Neuronal stem cell (in vitro differentiated cells): ENCODE measurements at regions not wholly inside any gene's neighbourhood (a gene's known extent, or its start where the extent isn't known, plus 50 kb on each side); places are given as distances from the start of the nearest gene placed in this dataset.

Source experiments
- DNase-seq: peaks from one replicate; pipeline ENCODE4 v3.0.0-alpha.2; 2013; ENCODE audit warnings: low spot score
- H2AFZ ChIP-seq: one replicate; pipeline ENCODE4 v1.6.1; 2013; ENCODE audit warnings: mild to moderate bottlenecking, low read length, inconsistent platforms
- H2AK5ac ChIP-seq: 2 replicates; pipeline ENCODE4 v1.6.1; 2013; ENCODE audit warnings: low read depth, mild to moderate bottlenecking, inconsistent platforms, low read length, moderate library complexity, mixed read lengths
- H2BK120ac ChIP-seq: 2 replicates; pipeline ENCODE4 v1.6.1; 2013; ENCODE audit warnings: low read depth, mild to moderate bottlenecking, inconsistent platforms, low read length, moderate library complexity, mixed read lengths
- H2BK12ac ChIP-seq: one replicate; pipeline ENCODE4 v1.6.1; 2013; ENCODE audit warnings: low read length, inconsistent platforms
- H2BK15ac ChIP-seq: 2 replicates; pipeline ENCODE4 v1.6.1; 2013; ENCODE audit warnings: mild to moderate bottlenecking, low read length, inconsistent platforms, mixed read lengths
- H2BK5ac ChIP-seq: one replicate; pipeline ENCODE4 v1.6.1; 2013; ENCODE audit warnings: inconsistent platforms, mild to moderate bottlenecking, low read length, moderate library complexity
- H3K14ac ChIP-seq: one replicate; pipeline ENCODE4 v1.6.1; 2013; ENCODE audit warnings: low read length, inconsistent platforms
- H3K18ac ChIP-seq: 2 replicates; pipeline ENCODE4 v1.6.1; 2013; ENCODE audit warnings: low read length, inconsistent platforms
- H3K23ac ChIP-seq: 2 replicates; pipeline ENCODE4 v1.6.1; 2013; ENCODE audit warnings: low read depth, mild to moderate bottlenecking, mixed read lengths, low read length, inconsistent platforms; ENCODE audit not compliant: poor library complexity
- H3K27ac ChIP-seq: replicated peaks from 3 replicates; pipeline ENCODE4 v1.5.1; 2013; ENCODE audit warnings: low read length, inconsistent platforms
- H3K27me3 ChIP-seq, 3 experiments: 2 replicates each; pipeline ENCODE4 v1.6.1; 2013; ENCODE audit warnings: low read length in 3 of 3, mild to moderate bottlenecking in 2 of 3, inconsistent platforms in 1 of 3, low read depth in 1 of 3, mixed read lengths in 1 of 3, moderate library complexity in 1 of 3; ENCODE audit not compliant: control insufficient read depth in 3 of 3, insufficient read depth in 3 of 3
- H3K36me3 ChIP-seq, 2 donors: replicated peaks in 1 of 2; 2 replicates each; pipeline ENCODE4 v1.6.1; 2013; ENCODE audit warnings: low read length in 2 of 2; ENCODE audit not compliant: control insufficient read depth in 2 of 2, insufficient read depth in 2 of 2
- H3K4ac ChIP-seq: 2 replicates; pipeline ENCODE4 v1.6.1; 2013; ENCODE audit warnings: inconsistent platforms, mild to moderate bottlenecking, low read length, moderate library complexity
- H3K4me1 ChIP-seq, 2 donors: 1 replicate in 1 of 2; 2 replicates in 1 of 2; pipeline ENCODE4 v1.6.1; 2013; ENCODE audit warnings: low read length in 2 of 2, low read depth in 1 of 2; ENCODE audit not compliant: control insufficient read depth in 2 of 2, insufficient read depth in 1 of 2
- H3K4me2 ChIP-seq: one replicate; pipeline ENCODE4 v1.6.1; 2013; ENCODE audit warnings: mild to moderate bottlenecking, low read length, inconsistent platforms; ENCODE audit not compliant: insufficient read depth, poor library complexity, severe bottlenecking
- H3K4me3 ChIP-seq, 2 donors: 2 replicates each; pipeline ENCODE4 v1.5.1; 2013; ENCODE audit warnings: low read length in 2 of 2, mild to moderate bottlenecking in 2 of 2, inconsistent platforms in 1 of 2, moderate library complexity in 1 of 2
- H3K79me1 ChIP-seq: one replicate; pipeline ENCODE4 v1.6.1; 2013; ENCODE audit warnings: low read depth, mild to moderate bottlenecking, inconsistent platforms, low read length, moderate library complexity
- H3K9ac ChIP-seq: one replicate; pipeline ENCODE4 v1.6.1; 2013; ENCODE audit warnings: mild to moderate bottlenecking, low read depth, low read length, inconsistent platforms; ENCODE audit not compliant: poor library complexity
- H3K9me3 ChIP-seq, 2 donors: replicated peaks in 1 of 2; 2 replicates each; pipeline versions ENCODE3 to v1.6.1; 2013; ENCODE audit warnings: low read length in 2 of 2, mild to moderate bottlenecking in 2 of 2, inconsistent platforms in 1 of 2, low read depth in 1 of 2, mixed read lengths in 1 of 2, moderate library complexity in 1 of 2; ENCODE audit not compliant: control insufficient read depth in 2 of 2, insufficient read depth in 1 of 2
- H4K8ac ChIP-seq: one replicate; pipeline ENCODE4 v1.6.1; 2013; ENCODE audit warnings: low read depth, mild to moderate bottlenecking, inconsistent platforms, low read length, moderate library complexity
- H4K91ac ChIP-seq: one replicate; pipeline ENCODE4 v1.6.1; 2013; ENCODE audit warnings: low read length, low read depth, mild to moderate bottlenecking, inconsistent platforms; ENCODE audit not compliant: poor library complexity
- WGBS, 2 donors: extraction: QIAGEN DNeasy Blood & Tissue Kit; methylation state at CpG; one replicate each; pipeline ENCODE4 v1.1.7; 2013; ENCODE audit warnings: missing lambda C conversion rate in 2 of 2, mixed read lengths in 1 of 2; ENCODE audit not compliant: insufficient read length in 2 of 2, insufficient replicate concordance in 1 of 2; ENCODE audit errors: extremely low coverage in 2 of 2; 5-methylcytosine and 5-hydroxymethylcytosine counted together

GRCh38 chrX:87403551-87403950, 114.1 kb upstream of the KLHL4 start:
- Histone ChIP-seq H3K27me3 (no peaks in the 10 kb centered on the region), H3K79me1 (no peaks in the 10 kb centered on the region), H3K4ac (no peak overlapping the region), H2AK5ac (no peak overlapping the region), H3K27ac (no peak overlapping the region), H2BK12ac (no peak overlapping the region), H3K4me3 (no peak overlapping the region), H2BK15ac (no peak overlapping the region), H3K4me1 (no peaks in the 10 kb centered on the region), H3K36me3 (no peaks in the 10 kb centered on the region), H4K8ac (no peak overlapping the region), H3K9ac (no peak overlapping the region), H3K14ac (no peak overlapping the region), H4K91ac (no peak overlapping the region), H2AFZ (no peak overlapping the region), H3K23ac (no peak overlapping the region), H2BK120ac (no peak overlapping the region), H3K18ac (no peak overlapping the region), H2BK5ac (no peak overlapping the region), H3K9me3 (no peaks in the 10 kb centered on the region), H3K4me2 (no peak overlapping the region)
- no CpG with 5 or more reads among the region's 4 CpGs for WGBS, 2 donors
- no peak for DNase-seq

GRCh38 chrX:87409113-87409841, 108.3 kb upstream of the KLHL4 start:
- Histone ChIP-seq H2AK5ac (no peak overlapping the region), H3K27ac (no peak overlapping the region), H2BK120ac (no peak overlapping the region), H4K91ac (no peak overlapping the region), H3K4ac (no peak overlapping the region), H3K79me1 (no peaks in the 10 kb centered on the region), H3K23ac (no peak overlapping the region), H3K4me3 (no peak overlapping the region), H3K36me3 (no peaks in the 10 kb centered on the region), H3K9me3 (no peaks in the 10 kb centered on the region), H4K8ac (no peak overlapping the region), H3K9ac (no peak overlapping the region), H3K14ac (no peak overlapping the region), H3K4me1 (no peaks in the 10 kb centered on the region), H2BK15ac (no peak overlapping the region), H2AFZ (no peak overlapping the region), H3K4me2 (no peak overlapping the region), H3K18ac (no peak overlapping the region), H2BK12ac (no peak overlapping the region), H3K27me3 (no peaks in the 10 kb centered on the region), H2BK5ac (no peak overlapping the region)
- no CpG with 5 or more reads among the region's 7 CpGs for WGBS, 2 donors
- DNase-seq = no peak

- Histone ChIP-seq H3K4me3 (no peak overlapping the region), H3K18ac (no peak overlapping the region), H2BK5ac (no peak overlapping the region), H3K27ac (no peak overlapping the region), H3K27me3 (no peaks in the 10 kb centered on the region), H2BK120ac (no peak overlapping the region), H3K9me3 (no peaks in the 10 kb centered on the region), H3K23ac (no peak overlapping the region), H3K36me3 (no peaks in the 10 kb centered on the region), H2BK12ac (no peak overlapping the region), H2BK15ac (no peak overlapping the region), H3K4ac (no peak overlapping the region), H4K8ac (no peak overlapping the region), H3K9ac (no peak overlapping the region), H3K4me2 (no peak overlapping the region), H3K14ac (no peak overlapping the region), H3K79me1 (no peaks in the 10 kb centered on the region), H3K4me1 (no peaks in the 10 kb centered on the region), H2AFZ (no peak overlapping the region), H2AK5ac (no peak overlapping the region), H4K91ac (no peak overlapping the region)
- DNase-seq = no peak
- no CpG with 5 or more reads among the region's 3 CpGs for WGBS, 2 donors
Observed at GRCh38 chrX:87425618-87426017, 92.0 kb upstream of the KLHL4 start.

- DNase-seq = no peak
- H3K79me1 ChIP-seq = no peaks in the 10 kb centered on the region
- no peaks in the 10 kb centered on the region for H3K9me3 ChIP-seq
- no peak overlapping the region for H3K4ac ChIP-seq
- H3K36me3 ChIP-seq = no peaks in the 10 kb centered on the region
- no peak overlapping the region for H2BK12ac ChIP-seq
- H3K14ac ChIP-seq = no peak overlapping the region
- H2BK15ac ChIP-seq = no peak overlapping the region
- WGBS, 2 donors = no CpG with 5 or more reads among the region's 4 CpGs
- H3K4me3 ChIP-seq = no peak overlapping the region
- H3K4me2 ChIP-seq = no peak overlapping the region
- no peaks in the 10 kb centered on the region for H3K27me3 ChIP-seq
- H4K91ac ChIP-seq = no peak overlapping the region
- H3K9ac ChIP-seq = no peak overlapping the region
- no peak overlapping the region for H4K8ac ChIP-seq
- no peak overlapping the region for H2BK5ac ChIP-seq
- no peaks in the 10 kb centered on the region for H3K4me1 ChIP-seq
- no peak overlapping the region for H3K18ac ChIP-seq
- H3K27ac ChIP-seq = no peak overlapping the region
- no peak overlapping the region for H2AFZ ChIP-seq
- no peak overlapping the region for H2AK5ac ChIP-seq
- H3K23ac ChIP-seq = no peak overlapping the region
- H2BK120ac ChIP-seq = no peak overlapping the region
Observed at GRCh38 chrX:87434618-87435017, 83.0 kb upstream of the KLHL4 start.
